ENCODE measurements at regions not wholly inside any gene's neighbourhood (a gene's known extent, or its start where the extent isn't known, plus 50 kb on each side); places are given as distances from the start of the nearest gene placed in this dataset.
A peak's percentile ranks its signal among the peaks of the same experiment; 100 is the strongest.
"Not testable (repeated sequence)": the region's sequence is repeated elsewhere in the genome, so short reads cannot be mapped to it uniquely, and the experiment has no call there.

DNA sequence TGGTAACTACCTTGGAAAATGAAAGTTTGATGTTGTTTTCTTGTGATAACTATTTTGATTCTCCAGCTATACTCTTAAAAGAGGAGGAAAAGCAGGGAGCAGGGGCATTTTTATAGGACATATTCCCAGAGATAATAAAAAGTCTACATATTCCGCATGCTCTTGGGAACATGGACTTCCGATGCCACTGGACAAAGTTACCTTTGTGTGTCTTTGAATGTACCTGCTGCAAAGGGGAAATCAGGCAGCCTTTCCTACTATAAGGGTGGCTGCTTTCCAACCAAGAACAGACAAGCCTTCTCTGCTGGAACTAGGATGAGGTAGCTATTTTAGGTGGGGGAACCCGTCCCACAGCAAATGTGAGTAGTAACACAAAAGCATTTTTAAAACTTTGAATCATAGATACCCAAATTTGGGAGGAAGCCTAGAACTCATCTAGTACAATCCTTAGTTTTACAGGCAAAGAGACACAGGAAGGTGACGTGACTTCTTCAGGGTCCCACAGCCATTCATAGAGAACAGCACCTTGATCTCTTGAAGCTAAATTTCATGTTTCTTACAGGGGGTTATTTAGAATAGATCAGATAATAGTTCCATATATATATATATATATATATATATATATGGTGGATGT lies 179.9 kb downstream of the FASLG start:
- DNase-seq: no peak

DNA sequence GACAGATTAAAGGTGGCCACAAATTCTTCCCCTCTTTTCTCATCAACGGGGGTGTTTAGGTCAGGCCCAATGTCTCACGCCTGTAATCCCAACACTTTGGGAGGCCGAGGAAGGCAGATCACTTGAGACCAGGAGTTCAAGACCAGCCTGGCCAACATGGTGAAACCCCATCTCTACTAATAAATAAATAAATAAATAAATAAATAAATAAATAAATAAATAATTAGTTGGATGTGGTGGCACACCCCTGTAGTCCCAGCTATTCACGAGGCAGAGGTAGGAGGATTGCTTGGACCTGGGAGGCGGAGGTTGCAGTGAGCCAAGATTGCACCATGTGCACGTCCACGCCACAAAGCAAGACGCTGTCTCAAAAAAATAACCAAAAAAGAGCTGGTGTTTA lies 180.7 kb downstream of the FASLG start:
- DNase-seq: not testable (repeated sequence)

DNA sequence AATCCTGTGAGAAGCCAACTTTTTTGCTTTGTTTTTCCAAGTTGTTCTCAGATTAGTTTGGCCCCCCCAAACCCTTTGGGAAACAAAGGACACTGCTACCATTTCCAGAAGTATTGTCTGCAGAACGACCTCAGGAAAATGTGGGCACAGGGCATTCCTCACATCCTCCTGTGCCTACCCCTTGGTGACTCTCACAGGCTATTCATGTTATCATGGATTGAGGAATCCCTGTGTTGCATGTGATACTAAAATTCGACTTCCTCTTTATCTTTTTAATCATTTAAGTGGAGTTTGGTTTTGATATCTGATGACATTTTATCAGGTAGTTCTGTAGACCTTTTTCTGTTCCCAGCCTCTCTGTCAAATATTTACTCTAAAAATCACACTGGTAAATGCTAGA lies 184.5 kb downstream of the FASLG start:
- peak in 1 of 2 donors; percentile 8 for DNase-seq

DNA sequence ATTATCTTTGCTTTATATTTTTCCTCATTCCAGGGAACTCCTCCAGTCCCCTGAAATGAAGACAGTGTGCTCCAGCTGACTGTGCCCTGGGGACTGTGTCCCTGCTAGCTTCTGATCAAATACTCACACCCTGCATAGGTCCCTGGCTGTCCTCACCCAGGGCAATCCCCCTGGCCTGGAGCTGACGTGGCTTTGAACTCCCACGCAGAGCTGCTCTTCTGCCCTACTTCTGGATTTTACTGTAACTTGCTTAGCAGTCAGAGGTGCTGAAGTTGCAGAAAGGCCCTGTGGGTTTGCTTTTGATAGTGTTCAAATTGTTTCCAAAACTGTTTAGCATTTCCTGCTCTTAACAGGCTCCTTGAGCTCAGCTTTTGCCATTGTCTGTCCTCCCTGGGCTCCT lies 186.5 kb downstream of the FASLG start:
- peak in 1 of 2 donors; percentile 31 for DNase-seq

DNA sequence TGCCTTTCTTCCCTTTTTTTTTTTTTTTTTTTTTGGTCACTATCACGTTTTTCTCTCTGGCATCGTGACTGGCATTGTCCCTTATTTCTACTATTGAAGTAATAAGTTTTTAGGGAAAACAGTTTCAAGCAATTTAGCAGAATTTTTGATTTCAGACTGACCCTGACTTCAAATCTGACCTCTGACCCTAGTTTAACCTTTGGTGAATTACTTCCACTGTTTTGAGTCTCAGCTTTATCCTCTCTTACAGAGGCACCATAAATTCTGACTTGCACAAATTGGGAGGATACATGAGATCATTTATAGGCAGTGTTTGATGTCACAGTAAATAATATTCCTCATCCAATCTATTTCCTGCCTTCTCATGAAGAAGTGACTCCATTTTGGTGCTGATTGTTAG lies 187.0 kb downstream of the FASLG start:
- DNase-seq: no peak

DNA sequence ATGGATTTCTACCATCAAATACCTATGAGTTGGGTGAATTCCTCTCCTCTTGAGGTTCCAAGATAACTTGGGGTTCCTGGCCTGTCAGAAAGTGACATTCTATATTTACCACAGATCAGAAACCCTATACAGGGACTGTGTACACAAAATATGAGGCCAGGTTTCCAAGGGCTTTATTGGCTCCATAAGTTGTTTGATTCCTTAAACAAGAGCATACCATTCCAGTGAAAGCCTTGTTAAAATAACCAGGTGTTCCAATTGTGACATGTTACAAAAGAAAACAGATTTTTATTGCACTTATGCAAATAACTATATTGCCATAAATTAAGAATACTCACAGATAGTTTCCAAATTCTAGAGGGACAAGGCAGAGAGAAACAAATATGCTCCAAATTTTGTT lies 188.9 kb downstream of the FASLG start:
- DNase-seq: not testable (repeated sequence)

DNA sequence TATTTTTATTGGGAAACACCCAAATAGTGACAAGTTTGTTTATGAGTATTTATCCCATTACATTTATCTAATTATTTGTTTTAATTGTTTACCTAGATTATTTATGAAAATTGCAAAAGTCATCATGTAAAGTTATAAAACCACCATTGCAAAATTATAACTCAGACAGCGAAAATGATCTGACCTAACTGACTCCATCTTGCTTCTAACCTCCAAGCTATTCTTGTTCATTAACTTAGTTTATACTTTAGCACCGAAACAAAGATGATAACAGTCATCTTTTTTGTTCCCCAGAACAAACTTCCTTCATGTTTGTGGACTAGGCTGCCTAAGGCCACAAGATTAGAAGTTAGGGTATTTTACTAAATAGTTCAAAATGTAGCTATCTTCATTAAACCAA lies 190.8 kb downstream of the FASLG start:
- no peak for DNase-seq

DNA sequence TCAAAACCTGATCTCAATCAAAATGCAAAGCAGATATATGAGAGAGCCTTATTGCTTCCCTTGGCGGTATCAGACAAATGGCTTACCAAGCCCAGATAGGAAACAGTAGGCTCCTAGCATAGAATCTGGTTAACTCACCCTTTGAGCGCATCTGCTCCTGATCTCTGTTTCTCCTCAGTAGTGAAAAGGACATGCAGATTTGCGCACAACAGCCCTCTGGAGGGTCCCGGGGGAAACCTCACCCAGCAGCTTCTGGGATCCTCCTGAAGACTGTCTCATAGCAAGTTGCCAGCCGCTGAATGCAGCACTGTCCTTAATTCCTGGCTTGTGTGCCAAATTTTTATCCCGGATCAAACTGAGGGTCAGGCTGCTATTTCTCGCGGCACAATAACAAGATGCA lies 192.2 kb downstream of the FASLG start:
- no peak for DNase-seq

DNA sequence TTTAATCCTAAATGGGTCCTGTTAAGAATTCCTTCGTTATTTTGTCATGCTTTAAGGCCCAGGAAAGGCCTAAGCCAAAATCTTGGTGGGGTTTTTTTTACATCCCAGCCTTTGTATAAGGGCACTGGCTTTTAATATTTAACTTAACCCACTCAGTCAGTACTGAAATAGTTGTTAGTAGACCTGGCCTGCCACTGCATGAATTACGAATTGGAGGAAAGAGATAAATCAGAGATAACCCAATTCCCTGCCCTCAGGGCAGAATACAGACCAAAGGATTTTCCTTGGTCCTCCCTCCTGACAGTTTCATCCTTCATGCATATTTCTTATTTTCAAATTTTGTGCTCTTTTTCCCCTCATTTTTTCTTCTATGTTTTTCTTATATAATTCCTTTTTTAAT lies 193.0 kb downstream of the FASLG start:
- DNase-seq: no peak

DNA sequence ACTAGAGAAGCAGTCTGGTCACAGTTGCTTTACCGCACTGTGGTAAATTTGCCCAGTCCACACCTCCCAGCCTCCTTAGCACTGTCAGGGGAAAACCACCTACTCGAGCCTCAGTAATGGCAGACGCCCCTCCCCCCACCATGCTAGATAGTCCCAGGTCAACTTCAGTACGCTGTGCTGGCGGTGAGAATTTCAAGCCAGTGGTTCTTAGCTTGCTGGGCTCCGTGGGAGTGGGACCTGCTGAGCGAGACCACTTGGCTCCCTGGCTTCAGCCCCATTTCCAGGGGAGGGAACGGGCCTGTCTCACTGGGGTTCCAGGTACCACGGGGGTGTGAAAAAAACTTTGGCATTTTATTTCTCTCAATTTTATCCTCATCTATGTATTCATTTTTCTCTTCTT lies 194.8 kb downstream of the TNFSF18 start:
- DNase-seq: not testable (repeated sequence)

DNA sequence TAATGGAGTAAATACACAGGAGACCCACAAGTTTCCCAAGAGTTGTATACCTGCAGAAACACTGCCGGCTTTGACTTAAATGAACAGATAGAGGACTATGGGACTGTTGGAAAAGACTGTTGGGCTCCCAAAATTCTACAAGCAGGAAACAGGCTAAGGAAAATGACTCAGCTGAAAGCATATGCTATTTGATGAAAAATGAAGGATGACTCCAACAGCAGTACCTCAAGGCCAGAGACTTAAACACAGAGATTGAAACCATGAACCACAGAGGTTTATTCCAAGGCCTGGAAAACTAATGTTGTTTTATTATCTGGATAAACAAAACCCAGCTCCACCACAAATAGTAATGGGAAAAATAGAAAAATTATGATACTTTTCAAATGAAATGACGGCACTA lies 187.7 kb downstream of the TNFSF18 start:
- DNase-seq: no peak

DNA sequence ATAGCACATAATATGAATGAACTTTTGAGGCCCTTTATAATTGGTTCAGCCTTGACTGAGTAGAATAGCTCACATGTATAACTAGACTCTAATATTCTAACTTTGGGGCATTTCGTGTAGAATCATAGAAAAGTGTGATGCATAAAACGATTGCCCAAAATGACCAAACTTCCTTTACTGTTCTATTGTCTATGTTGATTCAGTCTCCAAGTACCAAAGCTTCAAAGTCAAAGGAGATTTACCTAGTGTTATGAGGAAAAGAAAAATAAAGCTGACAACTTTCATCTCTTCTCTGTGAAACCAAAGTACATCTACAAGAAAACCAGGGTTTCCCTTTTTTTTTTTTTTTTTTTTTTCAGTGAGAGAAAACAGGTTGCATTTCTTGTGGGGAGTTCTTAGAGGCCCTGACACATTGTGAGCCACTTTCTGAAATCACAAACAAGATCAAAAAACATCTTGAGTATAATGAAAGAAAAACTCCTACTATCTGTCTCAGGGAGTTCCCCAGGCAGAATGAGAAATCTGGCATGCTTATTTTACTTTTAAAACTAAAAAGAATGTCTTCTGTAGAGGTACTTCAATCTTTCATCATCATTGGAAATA lies 183.4 kb downstream of the TNFSF18 start:
- no peak for DNase-seq

DNA sequence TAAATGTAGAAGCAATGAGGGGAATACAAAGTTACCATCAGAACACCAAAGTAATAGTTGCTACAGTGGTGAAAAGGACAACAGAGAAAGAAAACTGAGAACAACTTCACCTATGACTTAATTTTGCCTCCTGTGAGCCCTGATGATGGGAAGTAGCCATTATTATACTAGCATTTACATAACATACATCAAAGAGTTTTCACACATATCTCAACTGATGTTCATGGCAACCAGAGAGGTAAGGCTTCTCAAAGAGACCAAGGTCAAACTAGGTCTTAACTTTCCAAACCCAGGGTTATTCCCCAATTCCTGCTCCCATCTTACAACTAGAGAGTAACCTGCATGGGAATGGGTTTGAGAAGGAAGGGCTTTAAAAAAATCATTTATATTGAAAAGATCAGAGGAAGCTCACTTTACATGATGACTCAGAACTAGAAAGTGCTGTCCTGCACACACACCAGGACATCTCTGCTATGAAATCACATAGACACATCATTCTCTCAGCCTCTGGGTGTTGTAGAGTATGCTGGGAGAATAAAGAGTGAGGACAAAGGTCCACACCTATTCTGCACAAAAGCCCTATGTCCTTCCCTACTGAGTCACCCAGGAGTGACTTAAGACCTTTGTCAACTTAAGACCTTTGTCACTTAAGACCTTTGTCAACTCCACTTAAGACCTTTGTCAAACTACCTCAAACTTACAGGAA lies 179.7 kb downstream of the TNFSF18 start:
- no peak for DNase-seq

DNA sequence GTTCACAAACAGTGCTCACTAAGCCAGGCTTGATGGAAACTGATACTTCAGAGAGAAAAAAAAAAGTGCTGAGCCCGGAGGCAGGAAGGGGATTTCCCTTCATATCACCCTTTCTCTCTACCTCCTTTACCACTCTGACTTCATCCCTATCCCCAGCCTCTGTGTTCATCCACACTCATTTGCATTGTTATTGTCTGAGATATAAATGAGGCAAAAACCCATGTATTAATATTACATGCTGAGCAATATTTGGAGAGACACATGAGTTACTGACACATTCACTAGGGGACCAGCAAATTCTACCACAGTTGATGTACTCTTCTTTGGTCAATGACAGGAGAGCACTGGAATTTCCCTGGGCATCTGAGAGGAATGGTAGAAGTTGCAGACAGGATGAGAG lies 175.8 kb downstream of the TNFSF18 start:
- no peak for DNase-seq

DNA sequence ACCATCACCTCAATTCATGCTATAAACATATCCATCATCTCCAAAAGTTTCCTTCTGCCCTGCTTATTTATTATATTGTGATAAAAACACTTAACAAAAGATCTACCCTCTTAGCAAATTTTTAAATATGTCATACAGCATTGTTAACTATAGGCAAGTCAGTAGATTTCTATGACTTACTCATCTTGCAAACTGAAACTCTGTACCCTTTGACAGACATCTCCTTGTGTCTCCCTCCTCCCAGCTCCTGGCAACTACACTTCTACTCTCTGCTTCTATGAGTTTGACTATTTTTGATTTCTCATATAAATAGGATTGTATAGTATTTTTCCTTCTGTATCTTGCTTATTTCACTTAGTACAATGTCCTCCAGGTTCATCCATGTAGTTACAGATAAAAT lies 174.8 kb downstream of the TNFSF18 start:
- DNase-seq: no peak

DNA sequence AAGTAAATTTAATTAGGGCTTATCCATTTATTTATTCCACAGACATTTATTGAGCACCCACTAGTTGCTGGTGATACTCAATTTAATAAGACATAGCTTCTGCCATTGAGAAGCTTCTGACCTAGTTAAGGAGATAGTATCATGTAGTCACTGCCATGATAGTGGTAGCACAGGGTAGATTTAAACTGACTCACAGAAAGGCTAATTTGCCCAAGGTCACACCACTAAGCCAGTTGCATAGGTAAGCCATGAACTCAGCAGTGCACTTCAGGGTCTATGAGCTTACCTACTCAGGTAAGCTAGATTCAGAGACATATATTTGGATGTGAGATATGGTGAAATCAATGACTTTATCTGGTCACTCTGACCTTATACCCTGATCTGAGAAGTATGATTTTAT lies 168.4 kb downstream of the TNFSF18 start:
- no peak for DNase-seq

DNA sequence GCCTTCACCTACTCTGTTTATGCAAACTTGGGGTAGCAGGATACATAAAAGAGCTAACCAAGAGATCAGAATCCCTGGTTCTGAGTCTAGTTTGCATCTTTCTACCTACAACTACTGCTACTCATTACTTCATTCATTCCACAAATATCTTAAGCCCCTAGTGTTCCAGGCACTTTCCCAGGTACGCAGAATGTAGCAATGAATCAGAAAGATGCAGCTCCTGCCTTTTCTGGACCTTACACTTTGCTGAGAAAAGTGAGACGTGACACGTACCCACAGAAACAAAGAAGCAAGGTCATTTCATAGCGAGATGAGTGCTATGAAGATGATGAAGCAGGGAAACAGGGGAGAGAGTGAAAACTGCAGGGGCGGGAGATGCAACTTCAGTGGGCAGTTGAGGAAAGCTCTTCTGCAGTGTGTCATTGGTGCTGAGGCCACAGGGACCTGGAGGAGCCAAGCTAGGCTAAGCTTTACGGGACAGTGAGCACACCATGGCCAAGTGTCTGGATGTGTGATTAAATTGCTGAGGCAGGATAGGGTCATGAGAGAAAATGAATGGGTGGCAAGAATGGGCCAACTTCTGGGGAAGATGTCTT lies 167.9 kb downstream of the TNFSF18 start:
- no peak for DNase-seq

DNA sequence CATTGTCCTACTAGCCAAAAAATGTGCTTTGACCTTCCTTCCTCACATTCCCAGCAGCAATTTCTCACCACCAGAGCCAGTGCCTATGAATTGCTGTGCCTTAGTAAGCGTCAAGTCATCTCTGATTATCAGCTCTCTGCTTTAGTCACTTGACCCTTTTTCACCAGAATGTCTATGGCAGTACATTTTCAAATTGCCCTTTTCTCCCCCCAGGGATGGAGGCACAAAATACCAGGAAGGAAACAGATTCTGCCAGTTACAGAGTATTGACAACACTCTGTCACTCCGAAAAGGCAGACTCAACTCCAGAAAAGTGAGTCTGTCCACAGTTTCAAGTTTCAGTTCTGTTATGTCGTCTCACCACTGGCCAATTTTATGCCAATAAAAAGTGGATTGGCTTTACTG lies 167.4 kb downstream of the TNFSF18 start:
- no peak for DNase-seq

DNA sequence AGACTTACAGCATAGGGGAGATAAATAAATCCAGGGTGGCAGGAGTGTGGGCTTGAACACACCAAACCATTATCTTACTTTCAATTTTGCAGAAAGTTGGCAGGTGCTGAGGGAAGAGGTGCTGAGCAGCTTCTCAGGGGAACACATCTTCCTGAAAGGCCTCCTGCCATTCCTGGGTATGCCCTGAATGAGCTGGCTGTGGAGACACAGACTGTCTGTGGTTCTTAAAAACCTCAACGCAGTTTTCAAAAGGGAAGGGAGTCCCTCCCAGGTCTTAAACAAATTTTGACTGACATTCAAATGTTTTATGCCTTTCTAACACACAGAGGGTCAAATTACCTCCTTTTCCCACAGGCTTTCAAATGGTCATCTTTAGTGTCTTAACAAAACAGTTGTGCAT lies 166.9 kb downstream of the TNFSF18 start:
- DNase-seq: no peak

DNA sequence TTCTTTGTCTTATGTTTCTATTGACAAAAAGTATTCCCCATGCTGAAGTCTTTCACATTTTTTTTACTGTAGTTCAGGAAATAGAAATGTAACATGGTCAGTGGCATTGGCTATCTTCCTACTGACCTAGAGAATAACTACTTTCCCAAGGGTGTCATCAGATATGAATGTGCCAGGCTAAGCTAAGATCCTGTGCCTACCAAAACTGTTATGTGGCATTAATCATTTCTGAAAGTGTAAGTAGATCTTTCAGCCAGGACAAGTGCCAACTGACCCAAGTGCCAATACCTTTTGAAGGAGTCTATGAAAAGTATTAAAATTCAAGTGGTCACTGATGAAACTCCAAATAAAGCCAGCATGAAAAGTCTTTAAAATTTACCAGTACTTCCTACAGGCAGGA lies 165.3 kb downstream of the TNFSF18 start:
- DNase-seq: no peak

DNA sequence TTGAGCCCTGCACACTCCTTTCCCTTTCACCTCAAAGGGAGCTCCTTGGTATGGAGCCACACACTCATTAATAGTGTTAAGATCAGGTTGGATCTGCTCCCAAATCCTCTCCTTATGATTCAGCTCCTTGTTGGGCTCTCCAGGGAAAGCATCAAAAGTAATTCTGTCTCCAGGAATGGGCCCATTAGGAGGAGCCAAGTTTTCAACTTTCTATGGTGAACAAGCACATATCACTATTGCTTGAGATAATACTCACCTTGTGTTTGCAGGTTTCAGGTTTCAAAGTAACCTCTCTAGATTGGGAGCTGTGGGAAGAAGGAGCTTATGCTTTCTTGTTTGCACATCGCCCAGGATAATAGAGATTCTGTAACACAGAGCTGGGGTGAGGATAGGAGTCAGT lies 164.8 kb downstream of the TNFSF18 start:
- no peak for DNase-seq

DNA sequence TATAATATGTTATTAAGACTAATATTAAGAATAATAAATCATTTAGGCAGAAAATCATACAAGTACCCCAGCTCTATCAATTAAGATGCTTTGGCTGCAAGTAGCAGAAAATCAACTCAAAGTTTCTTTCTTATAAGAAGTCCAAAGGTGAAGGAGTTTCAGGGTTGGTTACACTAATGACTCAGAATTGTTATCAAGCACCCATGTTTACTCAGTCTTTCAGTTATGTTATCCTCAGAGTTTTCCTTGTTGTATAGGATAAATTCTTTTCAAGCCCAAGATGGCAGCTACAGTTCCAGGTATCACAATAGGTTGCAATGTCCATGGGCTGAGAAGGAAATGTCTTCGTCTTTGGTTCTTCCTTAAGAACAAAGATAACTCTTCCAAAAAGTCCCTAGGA lies 163.6 kb downstream of the TNFSF18 start:
- DNase-seq: no peak

DNA sequence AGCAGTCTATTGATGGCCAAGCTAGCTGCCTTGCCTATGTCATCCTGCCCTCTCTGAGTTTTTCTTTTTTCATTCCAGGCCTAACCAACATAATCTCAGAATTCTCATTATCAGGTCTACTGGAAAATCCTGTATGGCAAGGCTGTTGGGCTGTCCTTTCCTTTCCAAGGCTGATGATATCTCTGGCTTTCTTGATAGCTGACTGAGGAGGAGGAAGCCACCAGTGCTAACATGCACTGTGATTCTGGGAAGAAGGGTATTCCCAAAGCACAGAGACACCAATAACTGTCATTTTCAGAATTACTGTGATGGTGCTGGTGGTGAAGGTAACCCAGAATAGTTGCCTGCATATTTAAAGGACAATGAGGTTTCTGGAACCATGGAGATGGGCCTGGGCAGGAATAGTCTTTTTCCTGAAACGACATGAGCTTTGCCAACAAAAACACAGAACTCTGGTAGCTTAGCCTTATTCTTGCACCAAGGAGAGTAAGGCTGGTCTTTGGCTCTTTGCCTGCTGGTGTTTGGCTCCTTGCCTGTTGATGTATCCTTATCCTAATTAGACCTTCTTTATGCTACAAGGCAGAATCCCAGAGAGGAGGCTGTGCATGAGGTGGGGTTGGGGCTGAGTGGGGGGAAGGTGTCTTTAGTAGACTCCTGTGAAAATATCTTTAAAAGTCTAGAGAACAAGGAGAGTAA lies 157.4 kb downstream of the TNFSF18 start:
- no peak for DNase-seq

All from inflammatory macrophage (primary cell).